ENCODE measurements at regions not wholly inside any gene's neighbourhood (a gene's known extent, or its start where the extent isn't known, plus 50 kb on each side); places are given as distances from the start of the nearest gene placed in this dataset.

GRCh38 chr19:27815985-27816384, 1397.0 kb downstream of the UQCRFS1 start:
- no peak for TF ChIP-seq POLR2A (IDR thresholded peaks at IDR 0.05)
- no peak for TF ChIP-seq CTCF (IDR thresholded peaks at IDR 0.05)
